ENCODE measurements at regions not wholly inside any gene's neighbourhood (a gene's known extent, or its start where the extent isn't known, plus 50 kb on each side); places are given as distances from the start of the nearest gene placed in this dataset.
"Not testable (repeated sequence)": the region's sequence is repeated elsewhere in the genome, so short reads cannot be mapped to it uniquely, and the experiment has no call there.

DNA sequence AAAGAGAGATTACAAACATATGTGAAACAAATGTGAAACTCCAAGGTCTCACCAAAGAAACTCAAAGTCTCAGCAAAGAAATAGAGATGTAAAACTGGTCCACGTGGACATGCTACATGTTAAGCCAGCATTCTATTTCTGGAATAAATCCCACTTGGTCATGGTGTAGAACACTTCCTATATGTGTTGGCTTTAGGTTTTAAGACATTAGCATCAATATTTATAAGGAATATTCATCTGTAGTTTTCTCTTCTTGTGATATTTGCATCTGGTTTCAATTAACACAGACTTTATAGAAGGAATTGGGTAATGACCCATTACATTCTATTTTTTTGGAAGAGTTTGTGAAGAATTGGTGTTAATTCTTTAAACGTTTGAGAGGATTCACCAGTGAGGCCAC is 133.1 kb downstream of the COPS8 start:
- DNase-seq: no peak

GRCh38 chr2:237219826-237220225 is 134.1 kb downstream of the COPS8 start:
- DNase-seq: no peak

DNA sequence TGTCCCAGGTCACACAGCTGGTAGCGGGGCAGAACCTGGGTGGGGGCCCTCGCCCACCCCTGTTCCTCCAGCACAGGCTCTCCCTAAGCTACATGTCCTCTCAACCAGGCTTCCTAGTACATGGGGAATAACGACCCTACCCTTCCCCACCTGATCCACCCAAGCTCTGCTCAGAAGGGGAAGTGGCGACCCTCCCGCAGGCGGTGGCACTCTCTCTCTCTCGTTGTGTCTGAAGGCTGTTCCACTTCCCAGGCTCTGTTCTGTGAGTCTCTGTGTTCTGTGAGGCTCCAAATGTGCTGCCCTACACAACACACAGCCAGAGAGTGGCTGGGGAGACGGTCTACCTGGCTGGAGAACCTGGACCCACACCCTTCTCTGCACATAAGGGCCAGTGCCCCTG is 135.8 kb downstream of the COPS8 start:
- no peak for DNase-seq

- DNase-seq: no peak
Observed at GRCh38 chr2:237222178-237222577, 136.5 kb downstream of the COPS8 start.

DNA sequence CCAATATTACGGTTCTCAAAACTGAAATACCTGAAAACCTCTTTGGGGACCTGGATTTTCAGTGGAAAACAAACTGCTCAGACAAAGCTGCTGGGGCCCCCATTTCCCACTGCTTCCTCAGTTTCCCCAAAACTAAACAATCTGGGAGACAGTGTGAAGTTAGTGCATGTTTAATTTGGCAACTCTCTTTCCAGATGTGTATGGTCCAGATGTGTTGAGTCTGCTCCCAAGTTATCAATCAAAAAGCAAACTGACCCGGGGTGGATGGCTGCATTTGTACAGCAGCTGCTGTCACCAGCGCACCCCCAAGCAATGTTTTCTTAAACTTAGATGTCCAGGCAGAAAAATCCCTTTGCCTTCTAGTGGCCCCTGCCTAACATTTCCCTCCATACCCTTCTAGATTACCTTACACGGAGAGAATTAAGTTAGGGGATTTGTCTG is 136.9 kb downstream of the COPS8 start:
- DNase-seq: no peak

GRCh38 chr2:237223201-237223861 is 137.6 kb downstream of the COPS8 start:
- no peak for DNase-seq

- DNase-seq: no peak
Observed at GRCh38 chr2:237227190-237227589, 141.5 kb downstream of the COPS8 start.

DNA sequence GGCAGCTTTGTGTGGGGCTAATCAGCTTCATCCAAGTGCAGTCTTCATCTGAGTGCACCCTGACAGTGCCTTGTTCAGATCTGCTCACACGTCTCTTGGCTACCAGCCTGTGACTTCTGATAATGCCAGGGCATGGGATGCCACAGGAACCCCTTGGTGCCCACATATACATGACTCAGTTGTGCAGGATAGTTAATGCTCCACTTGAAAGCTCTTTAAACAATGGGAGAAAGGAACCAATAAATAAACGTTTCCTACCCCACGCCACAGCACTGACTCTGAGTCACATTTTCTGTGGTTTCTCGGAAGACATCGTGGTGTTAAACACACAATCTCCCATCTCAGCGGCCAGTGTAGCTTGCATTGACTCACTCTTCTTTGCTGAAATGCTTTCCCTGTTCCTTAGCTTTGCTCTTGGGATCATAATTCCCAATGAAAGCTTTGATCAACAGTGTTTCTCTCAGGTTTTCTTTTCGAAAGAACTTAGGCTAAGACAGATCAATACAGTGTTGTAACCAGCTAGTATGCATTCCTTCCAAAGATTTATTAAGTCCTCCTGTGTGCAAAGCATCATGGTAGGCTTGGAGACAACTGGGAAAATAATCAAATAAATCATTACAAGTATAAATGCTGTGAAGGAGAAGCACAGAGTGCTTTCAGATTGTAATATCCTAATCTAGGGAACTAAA is 142.0 kb downstream of the COPS8 start:
- no peak for DNase-seq

DNA sequence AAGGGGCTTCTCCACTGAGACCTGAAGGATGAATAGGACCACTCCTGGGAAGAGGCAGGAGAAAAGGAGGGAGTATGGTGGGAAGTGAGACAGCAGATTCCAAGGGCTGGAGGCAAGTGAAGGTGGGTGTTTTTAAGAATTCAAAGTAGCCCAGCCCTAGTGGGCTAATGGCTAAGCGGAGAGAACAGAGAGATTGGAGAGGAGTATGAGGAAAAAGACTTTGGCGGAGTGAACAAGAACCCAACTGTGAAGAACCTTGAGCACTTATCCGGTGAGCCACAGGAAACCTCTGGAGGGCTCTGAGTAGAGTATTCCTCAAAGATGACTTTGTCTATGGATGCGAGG is 142.6 kb downstream of the COPS8 start:
- no peak for DNase-seq

DNA sequence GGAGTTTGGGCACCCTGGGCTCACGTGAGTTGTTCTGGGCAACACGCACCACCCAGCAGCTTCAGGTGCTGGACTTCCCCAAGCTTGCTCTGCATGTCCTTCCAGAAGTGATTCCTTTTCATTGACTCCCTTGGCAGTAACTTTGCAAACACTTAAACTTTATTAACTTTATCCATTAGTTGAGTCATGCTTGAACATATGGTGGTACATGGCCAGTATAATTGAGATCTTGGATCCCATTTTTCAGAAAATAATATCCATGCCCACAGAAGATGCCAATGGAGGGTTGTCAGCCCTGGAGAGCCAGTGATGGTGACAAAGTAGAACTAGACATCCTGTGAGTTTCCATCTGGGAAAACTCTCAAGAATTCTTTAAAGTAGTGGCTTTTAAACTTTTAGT is 144.2 kb downstream of the COPS8 start:
- DNase-seq: no peak

DNA sequence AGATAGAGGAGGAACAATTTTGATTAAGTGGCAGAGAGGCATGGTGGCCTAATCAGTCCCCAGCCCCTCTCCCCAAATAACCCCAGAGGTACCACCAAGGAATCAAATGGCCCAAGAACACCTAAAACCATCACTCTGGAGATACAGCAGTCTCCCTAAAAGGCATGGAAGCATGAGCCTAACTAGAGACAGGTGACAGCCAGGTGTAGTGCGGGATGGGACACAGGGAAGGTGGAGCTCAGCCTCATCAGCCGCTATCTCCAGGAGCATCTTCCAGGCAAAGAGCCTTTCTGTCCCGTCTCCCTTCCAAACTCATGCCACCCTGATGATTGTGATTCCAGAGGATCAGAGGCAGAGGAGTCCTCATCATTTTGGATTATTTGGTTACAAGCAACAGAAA is 144.7 kb downstream of the COPS8 start:
- no peak for DNase-seq

- no peak for DNase-seq
Observed at GRCh38 chr2:237231593-237231992, 145.9 kb downstream of the COPS8 start.

GRCh38 chr2:237232166-237232565 is 146.5 kb downstream of the COPS8 start:
- DNase-seq: no peak

GRCh38 chr2:237234268-237234667 is 148.6 kb downstream of the COPS8 start:
- no peak for DNase-seq

DNA sequence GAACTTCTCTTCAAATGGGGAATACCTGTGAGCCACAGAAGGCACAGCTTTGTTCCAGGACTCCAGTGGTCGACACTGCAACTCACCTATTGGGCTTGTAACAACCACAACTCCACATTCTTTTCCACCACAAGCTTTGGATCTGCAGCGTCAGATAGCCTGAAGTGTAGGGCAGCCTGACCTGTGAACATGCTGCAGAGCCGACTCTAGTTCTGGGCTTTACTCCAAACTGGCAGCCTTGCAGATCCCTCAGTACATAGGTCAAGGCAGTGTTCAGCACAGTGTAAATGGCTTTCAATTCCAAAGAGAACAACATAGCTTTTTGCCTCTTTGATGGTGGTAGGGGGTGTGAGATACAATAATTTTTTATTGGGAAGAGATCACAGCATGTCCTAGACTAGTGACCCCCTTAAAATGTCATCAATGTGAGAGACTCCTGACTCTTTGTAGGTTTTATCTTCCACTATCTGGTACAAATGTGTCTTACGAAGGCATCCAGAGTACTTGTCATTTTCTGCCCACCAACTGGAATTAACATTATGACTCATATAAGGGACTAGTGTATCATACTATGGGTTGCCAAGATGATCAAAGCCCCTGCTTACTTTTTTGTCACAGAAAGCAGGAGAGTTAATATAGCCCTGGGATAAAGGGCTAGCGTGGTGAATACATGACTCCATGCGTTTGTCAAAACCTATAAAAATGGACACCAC is 149.8 kb downstream of the COPS8 start:
- no peak for DNase-seq

- DNase-seq: no peak
Observed at GRCh38 chr2:237236188-237236587, 150.5 kb downstream of the COPS8 start.

DNA sequence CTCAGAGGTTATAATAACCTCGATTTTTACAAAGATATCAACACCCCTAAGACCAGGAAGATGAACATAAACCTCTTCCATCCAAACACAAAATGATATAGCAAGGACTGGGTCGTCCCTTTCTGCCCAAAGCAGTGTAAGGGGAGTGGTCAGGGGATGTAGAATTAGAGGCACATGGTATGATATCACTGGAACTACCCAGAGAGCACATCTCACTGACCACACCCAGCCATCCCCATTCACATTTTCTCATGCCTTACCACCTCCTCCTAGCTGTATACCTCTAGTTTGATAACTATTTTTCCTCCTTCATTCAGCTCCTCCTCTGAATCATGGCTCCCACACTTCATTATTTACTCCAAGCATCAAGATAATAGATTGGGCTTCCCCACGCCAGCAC is 152.6 kb downstream of the COPS8 start:
- DNase-seq: no peak

DNA sequence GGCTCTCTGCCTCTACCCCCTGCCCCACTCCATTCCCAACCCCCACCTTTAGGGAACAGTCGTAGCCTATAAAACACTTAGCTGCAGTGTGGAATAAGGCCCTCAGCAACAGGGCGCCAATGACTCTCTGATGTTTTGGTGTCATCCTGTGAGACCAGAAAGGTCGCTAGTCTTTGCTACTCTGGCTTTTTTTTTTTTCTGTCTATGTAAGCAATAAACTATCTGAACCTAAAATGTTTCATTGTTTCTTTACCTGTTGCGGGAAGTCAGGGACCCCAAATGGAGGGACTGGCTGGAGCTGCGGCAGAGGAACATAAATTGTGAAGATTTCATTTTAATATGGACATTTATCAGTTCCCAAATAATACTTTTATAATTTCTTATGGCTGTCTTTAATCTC is 154.6 kb downstream of the COPS8 start:
- DNase-seq: no peak

DNA sequence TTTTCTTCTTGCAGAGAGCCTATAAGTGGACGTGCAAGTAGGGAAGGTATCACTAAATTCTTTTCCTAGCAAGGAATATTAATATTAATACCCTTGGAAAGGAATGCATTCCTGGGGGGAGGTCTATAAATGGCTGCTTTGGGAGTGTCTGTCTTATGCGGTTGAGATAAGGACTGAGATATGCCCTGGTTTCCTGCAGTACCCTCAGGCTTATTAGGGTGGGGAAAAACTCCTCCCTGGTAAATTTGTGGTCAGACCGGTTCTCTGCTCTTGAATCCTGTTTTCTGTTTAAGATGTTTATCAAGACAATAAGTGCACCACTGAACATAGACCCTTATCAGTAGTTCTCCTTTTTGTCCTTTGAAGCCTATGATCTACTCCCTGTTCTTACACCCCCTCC is 155.2 kb downstream of the COPS8 start:
- not testable (repeated sequence) for DNase-seq

DNA sequence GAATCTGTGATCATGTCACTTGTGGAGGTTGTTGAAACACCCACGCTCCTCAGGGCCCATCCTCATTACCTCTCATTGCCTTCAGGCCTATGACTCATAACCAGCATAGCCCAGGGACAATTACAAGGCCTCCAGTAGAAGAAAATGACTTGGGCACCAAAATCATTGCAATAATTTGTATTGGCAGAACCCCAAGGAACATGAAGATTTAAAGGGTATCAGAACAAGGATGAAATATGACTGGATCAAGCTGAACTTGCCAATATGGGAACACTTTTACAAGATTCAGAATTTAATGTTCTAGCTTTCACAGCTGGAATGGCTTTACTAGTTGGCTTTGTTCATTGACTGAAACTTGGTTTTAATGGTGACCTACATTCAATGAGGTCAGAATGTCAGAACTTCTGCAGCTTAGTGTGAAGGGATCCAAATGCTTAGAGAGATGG is 156.4 kb downstream of the COPS8 start:
- DNase-seq: no peak

GRCh38 chr2:237243487-237243886 is 157.8 kb downstream of the COPS8 start:
- no peak for DNase-seq

DNA sequence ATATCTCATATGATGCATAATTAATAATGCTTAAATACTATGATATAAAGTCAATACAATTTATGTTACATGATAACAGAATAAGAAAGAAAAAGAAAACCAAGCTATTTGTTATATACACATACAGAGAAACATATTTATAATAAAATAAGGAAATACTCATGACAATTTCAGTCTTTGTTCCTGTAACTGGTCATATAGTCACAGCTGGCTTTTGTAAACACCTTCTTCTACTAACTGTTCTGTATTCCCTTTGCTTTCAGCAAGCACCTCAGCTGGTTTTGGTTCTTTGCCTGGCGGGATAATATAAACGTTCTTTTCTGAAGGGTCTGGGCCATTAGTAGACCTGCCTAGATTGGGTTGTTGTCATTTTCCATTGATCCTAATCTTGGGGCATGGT is 158.5 kb downstream of the COPS8 start:
- no peak for DNase-seq

DNA sequence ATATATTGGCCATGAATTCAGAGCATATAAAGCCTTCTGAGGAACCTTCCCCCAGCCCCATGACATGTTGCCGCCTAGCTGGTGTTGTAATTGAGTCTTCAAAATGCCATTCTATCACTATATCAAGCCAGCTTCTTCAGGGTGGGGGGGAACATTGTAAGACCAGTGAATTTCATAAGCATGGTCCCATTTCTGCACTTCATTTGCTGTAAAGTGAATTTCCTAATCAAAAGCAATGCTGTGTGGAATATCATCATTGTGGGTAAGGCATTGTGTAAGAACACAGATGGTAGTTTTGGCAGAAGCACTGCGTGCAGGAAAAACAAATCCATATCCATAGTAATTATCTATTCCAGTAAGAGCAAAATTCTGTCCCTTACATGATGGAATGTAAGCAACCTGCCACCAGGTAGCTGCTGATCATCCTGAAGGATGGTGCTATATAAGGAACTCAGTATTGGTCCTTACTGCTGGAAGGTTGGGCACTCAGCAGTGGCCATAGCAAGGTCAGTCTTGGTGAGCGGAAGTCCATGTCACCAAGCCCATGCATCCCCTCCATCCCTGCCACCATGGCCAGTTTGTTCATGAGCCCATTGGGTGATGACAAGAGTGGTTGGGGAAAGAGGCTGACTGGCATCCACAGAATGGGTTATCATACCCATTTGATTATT is 159.4 kb downstream of the COPS8 start:
- DNase-seq: no peak

GRCh38 chr2:237250599-237250998 is 163.4 kb downstream of the COL6A3 start:
- no peak for DNase-seq

Data from activated CD4-positive, alpha-beta T cell treated with anti-CD3 and anti-CD28 coated beads, Interleukin-2, amount 50 U/mL, for 4 hours (primary cell).